Umbilical cord (tissue), 1 donor: ENCODE measurements at regions not wholly inside any gene's neighbourhood (a gene's known extent, or its start where the extent isn't known, plus 50 kb on each side); places are given as distances from the start of the nearest gene placed in this dataset.

Experiments used
- DNase-seq: peaks from one replicate; pipeline ENCODE4 v3.0.0-alpha.2; 2015; ENCODE audit warnings: low spot score

- peak; percentile 96 for DNase-seq
These were observed 311.5 kb downstream of the HDGFL1 start for GRCh38 chr6:22880686-22881433.

GRCh38 chr6:22882581-22882980, 313.2 kb downstream of the HDGFL1 start:
- no peak for DNase-seq

GRCh38 chr6:22883061-22883717, 313.8 kb downstream of the HDGFL1 start:
- DNase-seq, result no peak

GRCh38 chr6:22884456-22884855, 315.1 kb downstream of the HDGFL1 start:
- no peak for DNase-seq

- DNase-seq, result no peak
These were observed 317.6 kb downstream of the HDGFL1 start for GRCh38 chr6:22886650-22887581.

- DNase-seq, result no peak
These were observed 318.9 kb downstream of the HDGFL1 start for GRCh38 chr6:22888163-22888752.

GRCh38 chr6:22891934-22892333, 322.6 kb downstream of the HDGFL1 start:
- DNase-seq, result no peak

GRCh38 chr6:22892452-22892851, 323.1 kb downstream of the HDGFL1 start:
- peak; percentile 72 for DNase-seq

GRCh38 chr6:22896696-22897095, 327.3 kb downstream of the HDGFL1 start:
- DNase-seq, result no peak

- DNase-seq, result no peak
These were observed 330.1 kb downstream of the HDGFL1 start for GRCh38 chr6:22899426-22899825.

GRCh38 chr6:22903826-22904225, 334.5 kb downstream of the HDGFL1 start:
- DNase-seq, result no peak

GRCh38 chr6:22904431-22904830, 335.1 kb downstream of the HDGFL1 start:
- DNase-seq, result no peak

- DNase-seq, result peak; percentile 14
These were observed 336.8 kb downstream of the HDGFL1 start for GRCh38 chr6:22906091-22906549.

GRCh38 chr6:22907085-22907484, 337.7 kb downstream of the HDGFL1 start:
- DNase-seq, result no peak

GRCh38 chr6:22910370-22910769, 341.0 kb downstream of the HDGFL1 start:
- DNase-seq, result no peak

GRCh38 chr6:22913612-22914011, 344.2 kb downstream of the HDGFL1 start:
- peak; percentile 23 for DNase-seq

- DNase-seq, result peak; percentile 26
These were observed 348.0 kb downstream of the HDGFL1 start for GRCh38 chr6:22917344-22917743.

GRCh38 chr6:22921828-22922227, 352.5 kb downstream of the HDGFL1 start:
- no peak for DNase-seq

- DNase-seq, result no peak
These were observed 356.0 kb downstream of the HDGFL1 start for GRCh38 chr6:22925304-22925835.

GRCh38 chr6:22925920-22926789, 356.8 kb downstream of the HDGFL1 start:
- no peak for DNase-seq
